Osteoblast (primary cell): ENCODE measurements at regions not wholly inside any gene's neighbourhood (a gene's known extent, or its start where the extent isn't known, plus 50 kb on each side); places are given as distances from the start of the nearest gene placed in this dataset.

Experiments used
- DNase-seq: peaks from one replicate; pipeline ENCODE4 v3.0.0; 2011; ENCODE audit warnings: low spot score, mixed read lengths; ENCODE audit not compliant: insufficient read length; ENCODE audit errors: missing footprints
- H2AFZ ChIP-seq: 2 replicates; pipeline ENCODE4 v1.6.0; 2011; ENCODE audit warnings: mild to moderate bottlenecking, low read length
- H3K27ac ChIP-seq: 2 replicates; pipeline ENCODE4 v1.5.1; 2011; ENCODE audit warnings: mild to moderate bottlenecking, low read depth, low read length, moderate library complexity
- H3K27me3 ChIP-seq: 2 replicates; pipeline ENCODE4 v1.6.0; 2012; ENCODE audit warnings: mild to moderate bottlenecking, control low read depth, inconsistent platforms, low read length, moderate library complexity; ENCODE audit not compliant: insufficient read depth
- H3K36me3 ChIP-seq: 2 replicates; pipeline ENCODE4 v1.5.1; 2011; ENCODE audit warnings: mild to moderate bottlenecking, low read length, control low read depth, moderate library complexity; ENCODE audit not compliant: insufficient read depth
- H3K4me1 ChIP-seq: 2 replicates; pipeline ENCODE4 v1.5.1; 2011; ENCODE audit warnings: mild to moderate bottlenecking, low read length, control low read depth, moderate library complexity; ENCODE audit not compliant: insufficient read depth
- H3K4me2 ChIP-seq: 2 replicates; pipeline ENCODE4 v1.6.0; 2011; ENCODE audit warnings: mild to moderate bottlenecking, low read length; ENCODE audit not compliant: insufficient read depth
- H3K4me3 ChIP-seq: fragments of 200-600 bp; sonication (generic); 3 replicates; pipeline ENCODE4 v1.5.1; 2012; ENCODE audit warnings: mild to moderate bottlenecking, low read length, inconsistent platforms; ENCODE audit not compliant: insufficient read depth
- H3K79me2 ChIP-seq: 2 replicates; pipeline ENCODE4 v1.6.0; 2012; ENCODE audit warnings: mild to moderate bottlenecking, low read length, control low read depth, inconsistent platforms; ENCODE audit not compliant: insufficient read depth
- H3K9me3 ChIP-seq: 2 replicates; pipeline ENCODE4 v1.5.1; 2011; ENCODE audit warnings: low read depth, low read length, control low read depth
- H4K20me1 ChIP-seq: 2 replicates; pipeline ENCODE4 v1.6.0; 2012; ENCODE audit warnings: mild to moderate bottlenecking, low read length, control low read depth; ENCODE audit not compliant: insufficient read depth
- CTCF ChIP-seq: IDR thresholded peaks from 2 replicates; pipeline ENCODE4 v1.5.1; 2011; ENCODE audit warnings: mild to moderate bottlenecking, low read depth, low read length, moderate library complexity; ENCODE audit errors: extremely low read depth

GRCh38 chr12:46531804-46532203 is 159.2 kb upstream of the SLC38A2 start:
- DNase-seq: no peak
- no peak for TF ChIP-seq CTCF
- Histone ChIP-seq H3K4me1 (no peaks in the 10 kb centered on the region), H3K4me2 (no peak overlapping the region), H3K27ac (no peak overlapping the region), H2AFZ (no peak overlapping the region), H3K79me2 (no peaks in the 10 kb centered on the region), H3K27me3 (no peaks in the 10 kb centered on the region), H3K9me3 (peaks cover 4% of the 10 kb centered on the region), H3K4me3 (no peak overlapping the region), H3K36me3 (no peaks in the 10 kb centered on the region), H4K20me1 (no peaks in the 10 kb centered on the region)

- no peaks in the 10 kb centered on the region for H3K36me3 ChIP-seq
- no peak overlapping the region for H3K27ac ChIP-seq
- H3K79me2 ChIP-seq: no peaks in the 10 kb centered on the region
- TF ChIP-seq CTCF: no peak
- H3K9me3 ChIP-seq: peaks cover 4% of the 10 kb centered on the region
- H3K4me3 ChIP-seq: no peak overlapping the region
- H2AFZ ChIP-seq: no peak overlapping the region
- no peaks in the 10 kb centered on the region for H3K27me3 ChIP-seq
- no peak overlapping the region for H3K4me2 ChIP-seq
- H3K4me1 ChIP-seq: no peaks in the 10 kb centered on the region
- no peak for DNase-seq
- no peaks in the 10 kb centered on the region for H4K20me1 ChIP-seq
Observed at GRCh38 chr12:46531059-46531785, 158.6 kb upstream of the SLC38A2 start.

- TF ChIP-seq CTCF: no peak
Observed at GRCh38 chr12:46530373-46531056, 157.9 kb upstream of the SLC38A2 start.

GRCh38 chr12:46526233-46526632 is 153.7 kb upstream of the SLC38A2 start:
- H4K20me1 ChIP-seq: no peaks in the 10 kb centered on the region
- H3K79me2 ChIP-seq: no peaks in the 10 kb centered on the region
- no peak overlapping the region for H3K4me2 ChIP-seq
- peaks cover 2% of the 10 kb centered on the region for H3K9me3 ChIP-seq
- no peak overlapping the region for H3K27ac ChIP-seq
- H3K4me1 ChIP-seq: peaks cover 35% of the 10 kb centered on the region
- no peaks in the 10 kb centered on the region for H3K36me3 ChIP-seq
- no peak for TF ChIP-seq CTCF
- no peaks in the 10 kb centered on the region for H3K27me3 ChIP-seq
- H3K4me3 ChIP-seq: no peak overlapping the region
- DNase-seq: no peak
- H2AFZ ChIP-seq: no peak overlapping the region

More at GRCh38 chr12:46530373-46531056, 157.9 kb upstream of the SLC38A2 start:
- DNase-seq: no peak
- Histone ChIP-seq H3K79me2 (no peaks in the 10 kb centered on the region), H2AFZ (no peak overlapping the region), H4K20me1 (no peaks in the 10 kb centered on the region), H3K9me3 (peaks cover 4% of the 10 kb centered on the region), H3K4me1 (no peaks in the 10 kb centered on the region), H3K27ac (no peak overlapping the region), H3K4me3 (no peak overlapping the region), H3K27me3 (no peaks in the 10 kb centered on the region), H3K36me3 (no peaks in the 10 kb centered on the region), H3K4me2 (no peak overlapping the region)
